ENCODE measurements at regions not wholly inside any gene's neighbourhood (a gene's known extent, or its start where the extent isn't known, plus 50 kb on each side); places are given as distances from the start of the nearest gene placed in this dataset.

DNA sequence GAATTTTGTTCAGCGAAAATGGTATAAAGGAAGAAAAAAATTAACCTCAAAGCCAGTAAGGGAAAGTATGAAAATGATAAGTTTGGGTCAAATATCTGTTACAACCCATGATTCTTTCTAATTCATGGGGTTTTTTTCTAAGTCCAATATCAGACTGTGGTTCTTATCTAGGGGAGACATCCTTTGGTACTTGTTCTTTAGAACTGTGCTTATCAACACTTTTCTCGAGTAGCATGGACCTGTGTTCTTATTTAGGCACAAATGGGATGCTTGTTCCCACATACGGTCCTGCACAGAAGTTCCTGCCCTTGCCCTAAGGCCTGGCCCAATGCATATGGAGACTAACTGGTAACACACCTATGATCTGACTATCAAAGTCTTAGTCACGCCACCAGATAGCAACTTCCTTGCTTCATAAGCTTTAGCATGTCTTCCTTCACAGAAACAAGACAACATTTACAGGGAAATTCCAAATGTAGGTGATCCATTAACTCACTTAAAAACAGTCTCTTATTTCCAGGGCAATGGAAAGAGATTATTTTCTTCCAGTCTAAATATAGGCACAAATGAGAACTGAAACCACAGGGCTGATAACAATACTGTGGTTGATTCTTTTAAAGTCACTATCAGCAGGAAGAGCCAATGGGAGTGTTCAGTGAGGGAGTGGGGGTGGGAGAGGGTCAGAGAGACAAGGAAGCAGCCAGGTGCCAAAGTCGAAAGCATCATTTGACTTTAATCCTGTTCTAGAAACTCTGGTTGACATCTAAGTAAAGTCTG lies 268.8 kb upstream of the ANKRD55 start:
- intact Hi-C loops (cut with DNase I), result no loop called here

GRCh38 chr5:56499901-56500300 lies 266.8 kb upstream of the ANKRD55 start:
- TF ChIP-seq, protein P1, sequence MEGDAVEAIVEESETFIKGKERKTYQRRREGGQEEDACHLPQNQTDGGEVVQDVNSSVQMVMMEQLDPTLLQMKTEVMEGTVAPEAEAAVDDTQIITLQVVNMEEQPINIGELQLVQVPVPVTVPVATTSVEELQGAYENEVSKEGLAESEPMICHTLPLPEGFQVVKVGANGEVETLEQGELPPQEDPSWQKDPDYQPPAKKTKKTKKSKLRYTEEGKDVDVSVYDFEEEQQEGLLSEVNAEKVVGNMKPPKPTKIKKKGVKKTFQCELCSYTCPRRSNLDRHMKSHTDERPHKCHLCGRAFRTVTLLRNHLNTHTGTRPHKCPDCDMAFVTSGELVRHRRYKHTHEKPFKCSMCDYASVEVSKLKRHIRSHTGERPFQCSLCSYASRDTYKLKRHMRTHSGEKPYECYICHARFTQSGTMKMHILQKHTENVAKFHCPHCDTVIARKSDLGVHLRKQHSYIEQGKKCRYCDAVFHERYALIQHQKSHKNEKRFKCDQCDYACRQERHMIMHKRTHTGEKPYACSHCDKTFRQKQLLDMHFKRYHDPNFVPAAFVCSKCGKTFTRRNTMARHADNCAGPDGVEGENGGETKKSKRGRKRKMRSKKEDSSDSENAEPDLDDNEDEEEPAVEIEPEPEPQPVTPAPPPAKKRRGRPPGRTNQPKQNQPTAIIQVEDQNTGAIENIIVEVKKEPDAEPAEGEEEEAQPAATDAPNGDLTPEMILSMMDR (IDR thresholded peaks at IDR 0.05), result no peak
- Histone ChIP-seq H3K36me3 (ENCODE audit: insufficient read depth in 1 of 2, low read depth in 1 of 2) (no peaks in the 10 kb centered on the region), H3K4me1 (no peaks in the 10 kb centered on the region), H3K9me3 (no peaks in the 10 kb centered on the region), H3K27me3 (ENCODE audit: insufficient read depth in 3 of 3, low read length in 2 of 3) (no peaks in the 10 kb centered on the region), H3K4me3 (no peak overlapping the region), H3K27ac (no peak overlapping the region)
- no peak for ATAC-seq
- WGBS, 3 donors, result 68 to 76% (median 76%) methylated on average over 5 of the region's 5 CpGs
- no peak for DNase-seq
- intact Hi-C loops (cut with DNase I), result no loop called here

More for the DNA sequence above, 268.8 kb upstream of the ANKRD55 start:
- Histone ChIP-seq H3K36me3 (ENCODE audit: insufficient read depth in 1 of 2, low read depth in 1 of 2) (no peaks in the 10 kb centered on the region), H3K4me1 (no peaks in the 10 kb centered on the region), H3K27ac (no peak overlapping the region), H3K9me3 (no peaks in the 10 kb centered on the region), H3K4me3 (no peak overlapping the region), H3K27me3 (ENCODE audit: insufficient read depth in 3 of 3, low read length in 2 of 3) (no peaks in the 10 kb centered on the region)
- no peak for DNase-seq
- 76 to 82% (median 81%) methylated on average over 5 of the region's 5 CpGs for WGBS, 3 donors
- TF ChIP-seq, protein P1 (IDR thresholded peaks at IDR 0.05), result no peak
- no peak for ATAC-seq

GRCh38 chr5:56499491-56499890 lies 266.4 kb upstream of the ANKRD55 start:
- Histone ChIP-seq H3K4me3 (no peak overlapping the region), H3K27me3 (ENCODE audit: insufficient read depth in 3 of 3, low read length in 2 of 3) (no peaks in the 10 kb centered on the region), H3K36me3 (ENCODE audit: insufficient read depth in 1 of 2, low read depth in 1 of 2) (no peaks in the 10 kb centered on the region), H3K4me1 (no peaks in the 10 kb centered on the region), H3K9me3 (no peaks in the 10 kb centered on the region), H3K27ac (no peak overlapping the region)
- intact Hi-C loops (cut with DNase I), result no loop called here
- no peak for DNase-seq
- no peak for ATAC-seq
- 42 to 46% (median 44%) methylated on average over 4 of the region's 4 CpGs for WGBS, 3 donors
- TF ChIP-seq, protein P1 (IDR thresholded peaks at IDR 0.05), result no peak

DNA sequence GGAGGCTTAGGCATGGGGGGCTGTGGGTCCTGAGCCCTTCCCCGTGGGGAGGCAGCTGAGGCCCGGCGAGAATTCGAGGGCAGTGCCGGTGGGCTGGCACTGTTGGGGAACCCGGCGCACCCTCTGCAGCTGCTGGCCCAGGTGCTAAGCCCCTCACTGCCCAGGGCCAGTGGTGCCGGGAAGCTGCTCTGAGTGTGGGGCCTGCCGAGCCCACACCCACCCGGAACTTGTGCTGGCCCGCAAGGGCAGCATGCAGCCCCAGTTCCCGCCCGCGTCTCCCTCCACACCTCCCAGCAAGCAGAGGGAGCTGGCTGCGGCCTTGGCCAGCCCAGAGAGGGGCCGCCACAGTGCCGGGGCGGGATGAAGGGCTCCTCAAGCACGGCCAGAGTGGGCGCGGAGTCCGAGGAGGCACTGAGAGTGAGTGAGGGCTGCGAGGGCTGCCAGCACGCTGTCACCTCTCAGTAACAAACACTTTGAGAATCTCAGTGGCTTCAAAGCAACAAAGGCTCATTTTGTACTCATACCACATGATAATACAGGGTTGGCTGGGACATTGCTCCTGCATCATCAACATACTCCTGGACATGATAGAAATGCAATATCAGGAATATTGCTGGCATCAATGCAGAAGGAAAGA lies 265.7 kb upstream of the ANKRD55 start:
- WGBS, 3 donors, result 91 to 96% (median 94%) methylated on average over 23 to 24 of the region's 24 CpGs
- Histone ChIP-seq H3K27ac (no peak overlapping the region), H3K9me3 (no peaks in the 10 kb centered on the region)

More for the DNA sequence above, 265.7 kb upstream of the ANKRD55 start:
- H3K27me3 ChIP-seq (ENCODE audit: insufficient read depth in 3 of 3, low read length in 2 of 3), result no peaks in the 10 kb centered on the region
- intact Hi-C loops (cut with DNase I), result no loop called here
- ATAC-seq, result no peak
- H3K36me3 ChIP-seq (ENCODE audit: insufficient read depth in 1 of 2, low read depth in 1 of 2), result no peaks in the 10 kb centered on the region
- TF ChIP-seq, protein P1 (IDR thresholded peaks at IDR 0.05), result no peak
- no peak for DNase-seq
- H3K4me1 ChIP-seq, result no peaks in the 10 kb centered on the region
- H3K4me3 ChIP-seq, result no peak overlapping the region

Data from psoas muscle (tissue), 7 donors.